GM23338 (cell line): ENCODE measurements at regions not wholly inside any gene's neighbourhood (a gene's known extent, or its start where the extent isn't known, plus 50 kb on each side); places are given as distances from the start of the nearest gene placed in this dataset.

Experiments used
- ATAC-seq: fragments of 200-7000 bp; cut with Tn5 transposase; 3 replicates; pipeline ENCODE4 v1.9.1; 2020
- DNase-seq: peaks from one replicate; pipeline ENCODE4 v3.0.0-alpha.2; 2015; ENCODE audit warnings: low spot score
- H2AFZ ChIP-seq: fragments of 200-600 bp; sonication (generic); 2 replicates; pipeline ENCODE4 v1.8.0; 2016; ENCODE audit warnings: antibody characterized with exemption, mild to moderate bottlenecking, moderate library complexity
- H3F3A ChIP-seq: fragments of 200-600 bp; sonication (generic); replicated peaks from 2 replicates; pipeline ENCODE4 v1.8.0; 2017; ENCODE audit warnings: antibody characterized with exemption, mixed run types, low read depth
- H3K27ac ChIP-seq: fragments of 200-600 bp; sonication (generic); 2 replicates; pipeline ENCODE4 v1.6.1; 2016; ENCODE audit warnings: low read depth
- H3K27me3 ChIP-seq: fragments of 200-600 bp; sonication (generic); 2 replicates; pipeline ENCODE4 v1.8.0; 2016; ENCODE audit warnings: mild to moderate bottlenecking, mixed run types, moderate library complexity; ENCODE audit not compliant: insufficient read depth
- H3K36me3 ChIP-seq: fragments of 200-600 bp; sonication (generic); 2 replicates; pipeline ENCODE4 v1.8.0; 2016; ENCODE audit warnings: mild to moderate bottlenecking; ENCODE audit not compliant: insufficient read depth
- H3K4me1 ChIP-seq: fragments of 200-600 bp; sonication (generic); 2 replicates; pipeline ENCODE4 v1.8.0; 2016; ENCODE audit warnings: mild to moderate bottlenecking, moderate library complexity; ENCODE audit not compliant: insufficient read depth
- H3K4me2 ChIP-seq: fragments of 200-600 bp; sonication (generic); 2 replicates; pipeline ENCODE4 v1.7.1; 2017; ENCODE audit warnings: mixed run types
- H3K4me3 ChIP-seq: fragments of 200-600 bp; sonication (generic); 2 replicates; pipeline ENCODE4 v1.6.1; 2016; ENCODE audit warnings: mixed run types
- H3K79me2 ChIP-seq: fragments of 200-600 bp; sonication (generic); replicated peaks from 2 replicates; pipeline ENCODE4 v1.8.0; 2017; ENCODE audit warnings: mild to moderate bottlenecking; ENCODE audit not compliant: insufficient read depth
- H3K9me2 ChIP-seq: fragments of 200-600 bp; sonication (generic); 2 replicates; pipeline ENCODE4 v1.8.0; 2017; ENCODE audit not compliant: insufficient read depth
- H4K20me1 ChIP-seq: fragments of 200-600 bp; sonication (generic); replicated peaks from 2 replicates; pipeline ENCODE4 v1.8.0; 2017; ENCODE audit warnings: mild to moderate bottlenecking; ENCODE audit not compliant: insufficient read depth
- H3K27ac Mint-ChIP-seq: 2 replicates; pipeline ENCODE4 v1.8.0; 2020; ENCODE audit warnings: inconsistent platforms, mild to moderate bottlenecking, moderate library complexity, mixed read lengths
- H3K27me3 Mint-ChIP-seq: 3 replicates; pipeline ENCODE4 v1.8.0; 2022; ENCODE audit warnings: low read depth, mild to moderate bottlenecking, moderate library complexity, mixed read lengths, inconsistent platforms; ENCODE audit not compliant: insufficient read depth, poor library complexity
- H3K36me3 Mint-ChIP-seq: 3 replicates; pipeline ENCODE4 v1.8.0; 2021; ENCODE audit warnings: low read depth, mild to moderate bottlenecking, inconsistent platforms, moderate library complexity, mixed read lengths
- H3K4me1 Mint-ChIP-seq: 3 replicates; pipeline ENCODE4 v1.8.0; 2020; ENCODE audit warnings: mild to moderate bottlenecking, inconsistent platforms, mixed read lengths
- H3K4me3 Mint-ChIP-seq: 3 replicates; pipeline ENCODE4 v1.8.0; 2021; ENCODE audit warnings: moderate library complexity, mild to moderate bottlenecking, inconsistent platforms, mixed read lengths
- H3K9me3 Mint-ChIP-seq: 3 replicates; pipeline ENCODE4 v1.8.0; 2020; ENCODE audit warnings: moderate library complexity, mild to moderate bottlenecking, inconsistent platforms, mixed read lengths
- CREB1 ChIP-seq: fragments of 250-450 bp; sonication (Bioruptor Pico); IDR thresholded peaks from 2 replicates; pipeline ENCODE4 v1.5.0; 2020; ENCODE audit warnings: low read depth, mild to moderate bottlenecking, moderate library complexity
- NANOG ChIP-seq: IDR thresholded peaks from 2 replicates; pipeline ENCODE4 v1.6.1; 2016; ENCODE audit warnings: antibody characterized with exemption, borderline replicate concordance
- STAT1 ChIP-seq: IDR thresholded peaks from one replicate; pipeline ENCODE4 v1.6.1; 2016; ENCODE audit warnings: antibody characterized with exemption; ENCODE audit not compliant: unreplicated experiment
- ZNF114 ChIP-seq: fragments of 250-450 bp; sonication (Bioruptor Pico); IDR thresholded peaks from 2 replicates; pipeline ENCODE4 v1.5.0; 2020; ENCODE audit warnings: mild to moderate bottlenecking, moderate library complexity
- TF ChIP-seq, protein P1 (sequence below): fragments of 250-450 bp; sonication (Bioruptor Pico); IDR thresholded peaks from 2 replicates; pipeline ENCODE4 v1.5.0; 2020; ENCODE audit warnings: mild to moderate bottlenecking, moderate library complexity
- TF ChIP-seq, protein P2 (sequence below): IDR thresholded peaks from one replicate; pipeline ENCODE4 v1.6.1; 2018; ENCODE audit warnings: antibody characterized with exemption; ENCODE audit not compliant: unreplicated experiment

DNA sequence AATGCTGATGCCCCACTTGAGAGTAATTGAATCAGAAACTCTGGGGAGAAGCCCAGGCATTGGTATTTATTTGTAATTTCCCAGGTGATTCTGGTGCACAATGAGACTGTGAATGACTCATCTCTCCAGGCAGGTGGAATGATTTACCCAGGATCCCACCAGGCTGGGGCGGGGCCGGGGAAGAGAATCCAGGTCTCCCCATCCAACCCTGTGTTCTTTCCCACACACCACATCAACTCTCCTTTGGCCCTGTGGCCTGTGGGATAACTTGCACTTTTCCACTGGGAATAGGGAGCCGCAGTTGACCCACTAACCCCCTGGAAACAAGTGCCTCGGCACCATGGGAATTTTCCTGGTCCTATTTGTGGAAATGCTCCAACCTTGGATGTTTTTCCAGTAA is 409.8 kb downstream of the ZNF521 start (continued):
- TF ChIP-seq, protein P1, sequence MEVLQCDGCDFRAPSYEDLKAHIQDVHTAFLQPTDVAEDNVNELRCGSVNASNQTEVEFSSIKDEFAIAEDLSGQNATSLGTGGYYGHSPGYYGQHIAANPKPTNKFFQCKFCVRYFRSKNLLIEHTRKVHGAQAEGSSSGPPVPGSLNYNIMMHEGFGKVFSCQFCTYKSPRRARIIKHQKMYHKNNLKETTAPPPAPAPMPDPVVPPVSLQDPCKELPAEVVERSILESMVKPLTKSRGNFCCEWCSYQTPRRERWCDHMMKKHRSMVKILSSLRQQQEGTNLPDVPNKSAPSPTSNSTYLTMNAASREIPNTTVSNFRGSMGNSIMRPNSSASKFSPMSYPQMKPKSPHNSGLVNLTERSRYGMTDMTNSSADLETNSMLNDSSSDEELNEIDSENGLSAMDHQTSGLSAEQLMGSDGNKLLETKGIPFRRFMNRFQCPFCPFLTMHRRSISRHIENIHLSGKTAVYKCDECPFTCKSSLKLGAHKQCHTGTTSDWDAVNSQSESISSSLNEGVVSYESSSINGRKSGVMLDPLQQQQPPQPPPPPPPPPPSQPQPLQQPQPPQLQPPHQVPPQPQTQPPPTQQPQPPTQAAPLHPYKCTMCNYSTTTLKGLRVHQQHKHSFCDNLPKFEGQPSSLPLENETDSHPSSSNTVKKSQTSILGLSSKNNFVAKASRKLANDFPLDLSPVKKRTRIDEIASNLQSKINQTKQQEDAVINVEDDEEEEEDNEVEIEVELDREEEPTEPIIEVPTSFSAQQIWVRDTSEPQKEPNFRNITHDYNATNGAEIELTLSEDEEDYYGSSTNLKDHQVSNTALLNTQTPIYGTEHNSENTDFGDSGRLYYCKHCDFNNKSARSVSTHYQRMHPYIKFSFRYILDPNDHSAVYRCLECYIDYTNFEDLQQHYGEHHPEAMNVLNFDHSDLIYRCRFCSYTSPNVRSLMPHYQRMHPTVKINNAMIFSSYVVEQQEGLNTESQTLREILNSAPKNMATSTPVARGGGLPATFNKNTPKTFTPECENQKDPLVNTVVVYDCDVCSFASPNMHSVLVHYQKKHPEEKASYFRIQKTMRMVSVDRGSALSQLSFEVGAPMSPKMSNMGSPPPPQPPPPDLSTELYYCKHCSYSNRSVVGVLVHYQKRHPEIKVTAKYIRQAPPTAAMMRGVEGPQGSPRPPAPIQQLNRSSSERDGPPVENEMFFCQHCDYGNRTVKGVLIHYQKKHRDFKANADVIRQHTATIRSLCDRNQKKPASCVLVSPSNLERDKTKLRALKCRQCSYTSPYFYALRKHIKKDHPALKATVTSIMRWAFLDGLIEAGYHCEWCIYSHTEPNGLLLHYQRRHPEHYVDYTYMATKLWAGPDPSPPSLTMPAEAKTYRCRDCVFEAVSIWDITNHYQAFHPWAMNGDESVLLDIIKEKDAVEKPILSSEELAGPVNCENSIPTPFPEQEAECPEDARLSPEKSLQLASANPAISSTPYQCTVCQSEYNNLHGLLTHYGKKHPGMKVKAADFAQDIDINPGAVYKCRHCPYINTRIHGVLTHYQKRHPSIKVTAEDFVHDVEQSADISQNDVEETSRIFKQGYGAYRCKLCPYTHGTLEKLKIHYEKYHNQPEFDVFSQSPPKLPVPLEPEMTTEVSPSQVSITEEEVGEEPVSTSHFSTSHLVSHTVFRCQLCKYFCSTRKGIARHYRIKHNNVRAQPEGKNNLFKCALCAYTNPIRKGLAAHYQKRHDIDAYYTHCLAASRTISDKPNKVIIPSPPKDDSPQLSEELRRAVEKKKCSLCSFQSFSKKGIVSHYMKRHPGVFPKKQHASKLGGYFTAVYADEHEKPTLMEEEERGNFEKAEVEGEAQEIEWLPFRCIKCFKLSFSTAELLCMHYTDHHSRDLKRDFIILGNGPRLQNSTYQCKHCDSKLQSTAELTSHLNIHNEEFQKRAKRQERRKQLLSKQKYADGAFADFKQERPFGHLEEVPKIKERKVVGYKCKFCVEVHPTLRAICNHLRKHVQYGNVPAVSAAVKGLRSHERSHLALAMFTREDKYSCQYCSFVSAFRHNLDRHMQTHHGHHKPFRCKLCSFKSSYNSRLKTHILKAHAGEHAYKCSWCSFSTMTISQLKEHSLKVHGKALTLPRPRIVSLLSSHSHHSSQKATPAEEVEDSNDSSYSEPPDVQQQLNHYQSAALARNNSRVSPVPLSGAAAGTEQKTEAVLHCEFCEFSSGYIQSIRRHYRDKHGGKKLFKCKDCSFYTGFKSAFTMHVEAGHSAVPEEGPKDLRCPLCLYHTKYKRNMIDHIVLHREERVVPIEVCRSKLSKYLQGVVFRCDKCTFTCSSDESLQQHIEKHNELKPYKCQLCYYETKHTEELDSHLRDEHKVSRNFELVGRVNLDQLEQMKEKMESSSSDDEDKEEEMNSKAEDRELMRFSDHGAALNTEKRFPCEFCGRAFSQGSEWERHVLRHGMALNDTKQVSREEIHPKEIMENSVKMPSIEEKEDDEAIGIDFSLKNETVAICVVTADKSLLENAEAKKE (CRISPR knock-in tag), result no peak
- TF ChIP-seq STAT1 (no peak), CREB1 (no peak)
- TF ChIP-seq, protein P2, sequence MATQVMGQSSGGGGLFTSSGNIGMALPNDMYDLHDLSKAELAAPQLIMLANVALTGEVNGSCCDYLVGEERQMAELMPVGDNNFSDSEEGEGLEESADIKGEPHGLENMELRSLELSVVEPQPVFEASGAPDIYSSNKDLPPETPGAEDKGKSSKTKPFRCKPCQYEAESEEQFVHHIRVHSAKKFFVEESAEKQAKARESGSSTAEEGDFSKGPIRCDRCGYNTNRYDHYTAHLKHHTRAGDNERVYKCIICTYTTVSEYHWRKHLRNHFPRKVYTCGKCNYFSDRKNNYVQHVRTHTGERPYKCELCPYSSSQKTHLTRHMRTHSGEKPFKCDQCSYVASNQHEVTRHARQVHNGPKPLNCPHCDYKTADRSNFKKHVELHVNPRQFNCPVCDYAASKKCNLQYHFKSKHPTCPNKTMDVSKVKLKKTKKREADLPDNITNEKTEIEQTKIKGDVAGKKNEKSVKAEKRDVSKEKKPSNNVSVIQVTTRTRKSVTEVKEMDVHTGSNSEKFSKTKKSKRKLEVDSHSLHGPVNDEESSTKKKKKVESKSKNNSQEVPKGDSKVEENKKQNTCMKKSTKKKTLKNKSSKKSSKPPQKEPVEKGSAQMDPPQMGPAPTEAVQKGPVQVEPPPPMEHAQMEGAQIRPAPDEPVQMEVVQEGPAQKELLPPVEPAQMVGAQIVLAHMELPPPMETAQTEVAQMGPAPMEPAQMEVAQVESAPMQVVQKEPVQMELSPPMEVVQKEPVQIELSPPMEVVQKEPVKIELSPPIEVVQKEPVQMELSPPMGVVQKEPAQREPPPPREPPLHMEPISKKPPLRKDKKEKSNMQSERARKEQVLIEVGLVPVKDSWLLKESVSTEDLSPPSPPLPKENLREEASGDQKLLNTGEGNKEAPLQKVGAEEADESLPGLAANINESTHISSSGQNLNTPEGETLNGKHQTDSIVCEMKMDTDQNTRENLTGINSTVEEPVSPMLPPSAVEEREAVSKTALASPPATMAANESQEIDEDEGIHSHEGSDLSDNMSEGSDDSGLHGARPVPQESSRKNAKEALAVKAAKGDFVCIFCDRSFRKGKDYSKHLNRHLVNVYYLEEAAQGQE, result no peak

DNA sequence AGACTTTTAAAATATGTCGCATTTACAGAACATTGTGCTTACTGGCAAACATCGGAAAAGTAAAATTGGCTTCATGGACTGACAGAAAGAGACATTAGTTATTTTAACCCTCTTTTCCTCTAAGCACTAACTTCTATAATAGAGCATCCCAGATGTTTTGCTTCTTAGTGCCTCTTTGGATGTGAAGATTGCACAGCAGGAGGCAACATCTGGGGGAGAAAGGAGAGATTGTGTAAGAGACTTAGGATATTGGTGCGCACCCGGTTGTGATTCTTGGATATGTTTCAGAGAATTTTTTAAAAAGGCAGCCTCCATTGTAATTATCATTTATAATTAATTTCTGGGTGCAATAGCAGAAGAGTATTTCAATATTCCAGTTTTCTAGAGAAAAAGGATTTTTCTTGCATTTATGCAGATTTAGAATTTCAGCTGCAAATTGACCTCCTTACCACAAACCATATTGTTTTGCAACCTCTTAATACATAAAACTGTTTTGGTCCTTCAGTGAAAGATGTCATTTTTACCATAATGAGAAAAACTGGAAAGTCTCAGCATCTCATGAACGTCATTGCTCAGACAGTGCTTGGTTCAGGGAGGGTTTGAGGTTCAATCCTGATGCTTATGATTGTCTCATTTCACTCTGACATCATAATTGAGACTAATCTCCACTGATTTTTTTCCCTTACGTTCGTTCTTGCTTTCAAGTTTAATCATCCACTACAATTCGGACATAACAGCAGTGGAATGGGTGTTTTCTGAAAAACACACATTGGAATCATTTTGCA is 404.3 kb downstream of the ZNF521 start:
- Histone ChIP-seq H3K79me2 (no peaks in the 10 kb centered on the region), H3K27me3 (no peaks in the 10 kb centered on the region), H3F3A (no peaks in the 10 kb centered on the region), H3K9me2 (no peaks in the 10 kb centered on the region), H3K27ac (no peak overlapping the region), H2AFZ (no peak overlapping the region), H3K36me3 (no peaks in the 10 kb centered on the region), H3K4me1 (peaks cover 6% of the 10 kb centered on the region; the same call in 1 of the 2 replicates), H3K4me2 (no peak overlapping the region), H3K4me3 (no peak overlapping the region), H4K20me1 (no peaks in the 10 kb centered on the region)
- Mint-ChIP-seq H3K27me3 (no peaks in the 10 kb centered on the region), H3K4me1 (peaks cover 12% of the 10 kb centered on the region; the same call in 2 of the 3 replicates), H3K4me3 (no peak overlapping the region), H3K9me3 (no peaks in the 10 kb centered on the region), H3K27ac (no peak overlapping the region), H3K36me3 (no peaks in the 10 kb centered on the region)
- DNase-seq (no peak), ATAC-seq (no peak)
- TF ChIP-seq NANOG (no peak), STAT1 (no peak), ZNF114 (CRISPR knock-in tag) (no peak)
- TF ChIP-seq, protein P2, result no peak
